ENCODE measurements at regions not wholly inside any gene's neighbourhood (a gene's known extent, or its start where the extent isn't known, plus 50 kb on each side); places are given as distances from the start of the nearest gene placed in this dataset.

GRCh38 chr6:97923249-97923648 lies 640.2 kb upstream of the MMS22L start:
- no peaks in the 10 kb centered on the region for H3K27me3 ChIP-seq (replicated peaks in 1 of 4; ENCODE audit: control extremely low read depth in 1 of 4, control insufficient read depth in 3 of 4, insufficient read depth in 4 of 4, low read length in 3 of 4)
- H3K4me1 ChIP-seq (ENCODE audit: control insufficient read depth in 2 of 2, insufficient read depth in 2 of 2, low read length in 2 of 2): no peaks in the 10 kb centered on the region
- no peaks in the 10 kb centered on the region for H3K36me3 ChIP-seq (replicated peaks in 1 of 2; ENCODE audit: control extremely low read depth in 1 of 2, control insufficient read depth in 1 of 2, extremely low read depth in 1 of 2, insufficient read depth in 2 of 2, low read length in 1 of 2)
- no peak for DNase-seq
- H3K4me3 ChIP-seq (ENCODE audit: control extremely low read depth in 1 of 5, extremely low read depth in 1 of 5, insufficient read depth in 1 of 5, low read depth in 2 of 5, low read length in 4 of 5): no peak overlapping the region
- no peaks in the 10 kb centered on the region for H3K9me3 ChIP-seq (ENCODE audit: control extremely low read depth in 1 of 3, control insufficient read depth in 2 of 3, insufficient read depth in 1 of 3, low read length in 2 of 3)
- H3K4me1 Mint-ChIP-seq: no peaks in the 10 kb centered on the region
- H3K9me3 Mint-ChIP-seq (ENCODE audit: insufficient read depth): no peaks in the 10 kb centered on the region
- no peak overlapping the region for H3K27ac ChIP-seq (ENCODE audit: low read length in 2 of 2)
- H3K79me2 ChIP-seq (ENCODE audit: control insufficient read depth, insufficient read depth, low read length): no peaks in the 10 kb centered on the region
- no peak overlapping the region for H3K9ac ChIP-seq (ENCODE audit: low read length)
- no CpG with 5 or more reads among the region's 2 CpGs for WGBS (ENCODE audit: insufficient coverage)
- no peak for TF ChIP-seq EZH2 (IDR thresholded peaks at IDR 0.05; ENCODE audit: borderline replicate concordance, insufficient read depth, low read depth, low read length, poor library complexity, severe bottlenecking)
- TF ChIP-seq, protein P1, sequence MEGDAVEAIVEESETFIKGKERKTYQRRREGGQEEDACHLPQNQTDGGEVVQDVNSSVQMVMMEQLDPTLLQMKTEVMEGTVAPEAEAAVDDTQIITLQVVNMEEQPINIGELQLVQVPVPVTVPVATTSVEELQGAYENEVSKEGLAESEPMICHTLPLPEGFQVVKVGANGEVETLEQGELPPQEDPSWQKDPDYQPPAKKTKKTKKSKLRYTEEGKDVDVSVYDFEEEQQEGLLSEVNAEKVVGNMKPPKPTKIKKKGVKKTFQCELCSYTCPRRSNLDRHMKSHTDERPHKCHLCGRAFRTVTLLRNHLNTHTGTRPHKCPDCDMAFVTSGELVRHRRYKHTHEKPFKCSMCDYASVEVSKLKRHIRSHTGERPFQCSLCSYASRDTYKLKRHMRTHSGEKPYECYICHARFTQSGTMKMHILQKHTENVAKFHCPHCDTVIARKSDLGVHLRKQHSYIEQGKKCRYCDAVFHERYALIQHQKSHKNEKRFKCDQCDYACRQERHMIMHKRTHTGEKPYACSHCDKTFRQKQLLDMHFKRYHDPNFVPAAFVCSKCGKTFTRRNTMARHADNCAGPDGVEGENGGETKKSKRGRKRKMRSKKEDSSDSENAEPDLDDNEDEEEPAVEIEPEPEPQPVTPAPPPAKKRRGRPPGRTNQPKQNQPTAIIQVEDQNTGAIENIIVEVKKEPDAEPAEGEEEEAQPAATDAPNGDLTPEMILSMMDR (IDR thresholded peaks at IDR 0.05): no peak
- no peaks in the 10 kb centered on the region for H4K20me1 ChIP-seq (ENCODE audit: control insufficient read depth, insufficient read depth, low read length, poor library complexity, severe bottlenecking)
- no peak overlapping the region for H3K4me3 Mint-ChIP-seq
- H2AFZ ChIP-seq (ENCODE audit: insufficient read depth, low read depth, low read length, poor library complexity, severe bottlenecking): no peak overlapping the region
- H3K27me3 Mint-ChIP-seq: no peaks in the 10 kb centered on the region
- ATAC-seq (ENCODE audit: low read depth): no peak
- intact Hi-C loops (cut with micrococcal nuclease): no loop called here
- no peak overlapping the region for H3K4me2 ChIP-seq (replicated peaks; ENCODE audit: low read depth, low read length, poor library complexity, severe bottlenecking)
- ChIA-PET CTCF (no interaction called here), POLR2A (no interaction called here)
- H3K27ac Mint-ChIP-seq: no peak overlapping the region

DNA sequence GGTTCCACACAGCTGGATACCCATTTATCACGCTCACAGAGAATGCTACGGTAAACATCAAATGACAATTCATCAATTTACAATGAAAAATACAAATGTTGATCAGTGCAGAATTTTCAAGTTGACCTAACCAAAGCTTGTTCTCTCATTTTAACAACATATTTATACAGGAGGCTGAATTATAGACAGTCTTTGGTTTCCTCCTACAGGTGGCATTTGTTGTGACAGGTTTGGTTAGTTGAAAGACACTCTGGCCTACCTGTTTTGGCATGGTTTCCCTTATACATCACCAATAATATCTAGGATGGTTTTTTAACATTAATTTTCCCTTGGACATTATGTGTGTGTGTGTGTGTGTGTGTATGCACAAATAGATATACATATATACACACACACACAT lies 642.5 kb upstream of the MMS22L start:
- no peak overlapping the region for H3K27ac Mint-ChIP-seq
- no peak overlapping the region for H3K4me3 Mint-ChIP-seq
- no CpG with 5 or more reads among the region's 2 CpGs for WGBS (ENCODE audit: insufficient coverage)
- no peaks in the 10 kb centered on the region for H4K20me1 ChIP-seq (ENCODE audit: control insufficient read depth, insufficient read depth, low read length, poor library complexity, severe bottlenecking)
- no peak overlapping the region for H2AFZ ChIP-seq (ENCODE audit: insufficient read depth, low read depth, low read length, poor library complexity, severe bottlenecking)
- H3K4me1 Mint-ChIP-seq: no peaks in the 10 kb centered on the region
- ChIA-PET CTCF (no interaction called here), POLR2A (no interaction called here)
- intact Hi-C loops (cut with micrococcal nuclease): no loop called here
- H3K27ac ChIP-seq (ENCODE audit: low read length in 2 of 2): no peak overlapping the region
- ATAC-seq (ENCODE audit: low read depth) (no peak), DNase-seq (no peak)
- H3K4me2 ChIP-seq (replicated peaks; ENCODE audit: low read depth, low read length, poor library complexity, severe bottlenecking): no peak overlapping the region
- H3K4me3 ChIP-seq (ENCODE audit: control extremely low read depth in 1 of 5, extremely low read depth in 1 of 5, insufficient read depth in 1 of 5, low read depth in 2 of 5, low read length in 4 of 5): no peak overlapping the region
- no peaks in the 10 kb centered on the region for H3K27me3 Mint-ChIP-seq
- TF ChIP-seq EZH2 (IDR thresholded peaks at IDR 0.05; ENCODE audit: borderline replicate concordance, insufficient read depth, low read depth, low read length, poor library complexity, severe bottlenecking): no peak
- TF ChIP-seq, protein P1 (IDR thresholded peaks at IDR 0.05): no peak
- H3K79me2 ChIP-seq (ENCODE audit: control insufficient read depth, insufficient read depth, low read length): no peaks in the 10 kb centered on the region
- H3K27me3 ChIP-seq (replicated peaks in 1 of 4; ENCODE audit: control extremely low read depth in 1 of 4, control insufficient read depth in 3 of 4, insufficient read depth in 4 of 4, low read length in 3 of 4): no peaks in the 10 kb centered on the region
- no peaks in the 10 kb centered on the region for H3K9me3 ChIP-seq (ENCODE audit: control extremely low read depth in 1 of 3, control insufficient read depth in 2 of 3, insufficient read depth in 1 of 3, low read length in 2 of 3)
- H3K4me1 ChIP-seq (ENCODE audit: control insufficient read depth in 2 of 2, insufficient read depth in 2 of 2, low read length in 2 of 2): no peaks in the 10 kb centered on the region
- H3K36me3 ChIP-seq (replicated peaks in 1 of 2; ENCODE audit: control extremely low read depth in 1 of 2, control insufficient read depth in 1 of 2, extremely low read depth in 1 of 2, insufficient read depth in 2 of 2, low read length in 1 of 2): no peaks in the 10 kb centered on the region
- H3K9me3 Mint-ChIP-seq (ENCODE audit: insufficient read depth): no peaks in the 10 kb centered on the region
- no peak overlapping the region for H3K9ac ChIP-seq (ENCODE audit: low read length)

Measured in B cell (primary cell).